ENCODE measurements at regions not wholly inside any gene's neighbourhood (a gene's known extent, or its start where the extent isn't known, plus 50 kb on each side); places are given as distances from the start of the nearest gene placed in this dataset.

GRCh38 chr1:216894494-216894893 is 171.3 kb upstream of the ESRRG start:
- TF ChIP-seq POLR2A (conservative IDR thresholded peaks at IDR 0.05) (no peak), GATA2 (CRISPR knock-in tag; IDR thresholded peaks at IDR 0.05) (no peak), ZZZ3 (IDR thresholded peaks at IDR 0.05) (no peak), CTCF (IDR thresholded peaks at IDR 0.05 in 2 of 3, conservative IDR thresholded peaks at IDR 0.05 in 1 of 3; ENCODE audit: insufficient read depth in 2 of 3, low read depth in 1 of 3, low read length in 3 of 3) (no peak), RAD21 (CRISPR knock-in tag; conservative IDR thresholded peaks at IDR 0.05 in 1 of 2, IDR thresholded peaks at IDR 0.05 in 1 of 2) (no peak), THRA (IDR thresholded peaks at IDR 0.05) (no peak), HNRNPL (IDR thresholded peaks at IDR 0.05; ENCODE audit: low read depth, low read length) (no peak), TAF1 (IDR thresholded peaks at IDR 0.05; ENCODE audit: control insufficient read depth, extremely low read depth, insufficient read depth, low read length, severe bottlenecking) (no peak)
